ENCODE measurements at regions not wholly inside any gene's neighbourhood (a gene's known extent, or its start where the extent isn't known, plus 50 kb on each side); places are given as distances from the start of the nearest gene placed in this dataset.

DNA sequence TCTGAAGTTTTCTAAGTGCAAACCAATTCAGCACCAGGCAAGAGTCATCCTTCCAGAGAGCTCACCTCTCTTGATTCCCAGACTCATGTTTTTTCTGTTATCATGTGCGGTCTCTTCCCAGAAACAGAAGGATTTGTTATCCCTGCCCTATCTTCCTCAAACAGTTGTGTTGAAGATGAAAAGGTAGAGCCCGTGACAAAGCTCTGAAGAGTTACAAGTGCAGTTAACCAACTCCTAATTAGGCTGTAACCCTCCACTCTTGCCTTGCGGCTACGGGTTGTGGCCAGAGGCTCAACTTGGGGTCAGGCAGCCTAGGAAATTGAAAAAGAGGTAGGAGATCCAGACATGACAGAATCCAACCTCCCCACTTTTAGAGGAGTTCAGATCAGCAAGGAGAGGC is 76.2 kb upstream of the CADM1 start:
- TF ChIP-seq, protein P1, sequence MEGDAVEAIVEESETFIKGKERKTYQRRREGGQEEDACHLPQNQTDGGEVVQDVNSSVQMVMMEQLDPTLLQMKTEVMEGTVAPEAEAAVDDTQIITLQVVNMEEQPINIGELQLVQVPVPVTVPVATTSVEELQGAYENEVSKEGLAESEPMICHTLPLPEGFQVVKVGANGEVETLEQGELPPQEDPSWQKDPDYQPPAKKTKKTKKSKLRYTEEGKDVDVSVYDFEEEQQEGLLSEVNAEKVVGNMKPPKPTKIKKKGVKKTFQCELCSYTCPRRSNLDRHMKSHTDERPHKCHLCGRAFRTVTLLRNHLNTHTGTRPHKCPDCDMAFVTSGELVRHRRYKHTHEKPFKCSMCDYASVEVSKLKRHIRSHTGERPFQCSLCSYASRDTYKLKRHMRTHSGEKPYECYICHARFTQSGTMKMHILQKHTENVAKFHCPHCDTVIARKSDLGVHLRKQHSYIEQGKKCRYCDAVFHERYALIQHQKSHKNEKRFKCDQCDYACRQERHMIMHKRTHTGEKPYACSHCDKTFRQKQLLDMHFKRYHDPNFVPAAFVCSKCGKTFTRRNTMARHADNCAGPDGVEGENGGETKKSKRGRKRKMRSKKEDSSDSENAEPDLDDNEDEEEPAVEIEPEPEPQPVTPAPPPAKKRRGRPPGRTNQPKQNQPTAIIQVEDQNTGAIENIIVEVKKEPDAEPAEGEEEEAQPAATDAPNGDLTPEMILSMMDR (IDR thresholded peaks at IDR 0.05; ENCODE audit: low read depth, low read length), result no peak
- TF ChIP-seq EZH2phosphoT487 (IDR thresholded peaks at IDR 0.05; ENCODE audit: low read depth), result no peak

Measured in OCI-LY3 (cell line).